ENCODE measurements at regions not wholly inside any gene's neighbourhood (a gene's known extent, or its start where the extent isn't known, plus 50 kb on each side); places are given as distances from the start of the nearest gene placed in this dataset.

DNA sequence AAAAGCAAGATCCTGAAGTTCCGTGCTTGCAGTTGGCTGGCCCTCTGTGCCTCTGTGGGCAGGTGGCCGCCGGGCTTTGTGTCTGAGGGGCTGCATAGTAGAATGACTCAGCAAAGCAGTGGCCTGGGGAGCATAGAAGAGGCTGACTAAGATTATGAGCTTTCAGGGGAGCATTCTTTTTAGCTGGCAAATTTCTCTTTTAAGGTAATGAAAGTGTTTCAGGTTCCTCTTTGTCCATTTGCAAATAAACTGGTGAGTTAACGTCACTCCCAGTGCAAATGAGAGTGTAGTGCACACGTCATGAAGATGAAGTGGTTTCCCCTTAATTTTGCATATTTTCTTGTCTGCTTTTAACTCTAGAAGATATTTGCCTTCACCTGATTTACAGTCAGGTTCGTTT is 98.6 kb downstream of the BCL2L11 start:
- no peak for DNase-seq

- no peak for DNase-seq
Measured at GRCh38 chr2:111219734-111220505, 99.2 kb downstream of the BCL2L11 start.

DNA sequence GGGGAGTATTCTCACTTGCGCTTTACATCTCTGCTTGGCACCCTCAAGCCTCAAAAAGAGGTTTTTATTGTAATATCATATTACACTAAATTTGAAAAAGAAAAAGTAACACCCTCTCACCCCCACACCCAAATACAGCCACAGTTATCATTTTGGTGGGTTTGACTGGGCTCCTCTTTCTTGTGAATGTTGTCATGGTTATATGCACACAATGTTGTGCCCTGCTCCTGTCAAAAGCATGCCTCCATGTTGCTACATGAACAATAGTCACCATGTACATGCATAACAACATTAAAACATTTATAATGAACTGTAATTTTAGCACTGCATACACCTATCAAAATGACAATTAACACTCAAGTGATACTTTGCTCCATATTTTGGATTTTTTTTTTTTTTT is 100.2 kb downstream of the BCL2L11 start:
- DNase-seq: no peak

DNA sequence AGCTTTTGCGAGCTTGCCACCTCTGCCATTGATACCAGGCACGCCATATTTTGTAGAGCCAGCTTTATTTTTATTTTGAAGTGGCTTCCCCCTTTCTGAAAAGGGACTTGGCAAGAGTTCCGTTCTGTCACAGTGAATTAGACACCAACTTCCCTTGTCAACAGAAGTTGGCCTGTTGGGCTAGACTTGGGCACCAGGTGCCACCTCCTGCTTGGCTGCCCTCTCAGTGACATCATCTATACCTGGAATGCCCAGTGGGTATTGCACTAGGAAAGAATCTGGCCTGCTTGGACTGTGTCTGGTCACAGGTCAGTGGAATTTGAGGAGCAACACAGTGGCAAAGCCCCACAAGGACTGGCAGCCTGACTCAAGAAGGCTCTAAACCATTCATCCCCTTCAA is 101.0 kb downstream of the BCL2L11 start:
- DNase-seq: no peak

DNA sequence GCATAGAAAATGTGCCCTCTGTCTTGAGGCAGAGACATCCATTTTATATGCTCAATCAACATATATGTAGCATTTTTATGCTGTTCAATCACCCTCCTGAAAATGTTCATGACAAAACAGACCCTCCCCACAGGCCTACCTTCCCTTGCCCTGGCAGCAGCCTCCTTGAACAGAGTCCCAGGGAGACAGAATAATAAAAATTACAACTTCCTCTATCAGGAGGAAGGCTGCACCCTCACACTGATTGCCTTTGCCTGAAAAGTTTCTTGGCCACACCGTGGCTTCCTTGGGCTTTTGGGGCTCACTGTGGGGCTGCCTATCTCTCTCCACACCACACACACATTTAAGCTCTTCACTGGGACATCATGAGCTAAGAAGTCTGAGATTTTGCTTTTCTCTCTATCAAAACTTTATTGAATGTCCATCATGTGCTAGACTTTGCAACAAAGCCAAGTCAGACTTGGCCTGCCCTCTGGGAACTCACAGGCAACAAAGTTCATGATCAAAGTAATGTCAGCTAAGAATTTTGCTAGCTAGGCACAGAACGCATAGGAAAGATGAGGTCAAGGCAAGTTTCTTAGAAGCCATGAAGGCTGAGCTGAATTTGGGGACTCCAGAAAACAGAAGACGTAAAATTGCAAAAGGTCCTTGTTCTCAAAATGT is 101.6 kb downstream of the BCL2L11 start:
- no peak for DNase-seq

GRCh38 chr2:111225856-111226255 is 105.1 kb downstream of the BCL2L11 start:
- no peak for DNase-seq

- no peak for DNase-seq
Measured at GRCh38 chr2:111226876-111227700, 106.4 kb downstream of the BCL2L11 start.

DNA sequence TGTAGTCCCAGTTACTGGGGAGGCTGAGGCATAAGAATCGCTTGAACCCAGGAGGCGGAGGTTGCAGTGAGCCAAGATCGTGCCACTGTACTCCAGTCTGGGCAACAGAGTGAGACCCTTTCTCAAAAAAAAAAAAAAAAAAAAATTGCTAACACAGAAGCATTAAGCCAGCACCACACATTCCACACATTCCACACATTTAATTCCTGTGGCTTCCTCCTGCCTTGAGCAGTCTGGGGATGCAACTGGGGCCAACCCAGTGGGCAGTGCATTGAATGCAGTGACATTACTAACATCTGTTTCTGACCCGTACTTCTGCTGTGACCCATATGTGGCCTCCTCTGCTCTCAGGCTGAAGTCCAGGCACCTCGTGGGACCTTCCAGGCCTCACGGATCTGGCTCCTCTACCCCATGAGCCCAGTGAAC is 107.0 kb downstream of the BCL2L11 start:
- no peak for DNase-seq

GRCh38 chr2:111231532-111232252 is 111.0 kb downstream of the BCL2L11 start:
- no peak for DNase-seq

DNA sequence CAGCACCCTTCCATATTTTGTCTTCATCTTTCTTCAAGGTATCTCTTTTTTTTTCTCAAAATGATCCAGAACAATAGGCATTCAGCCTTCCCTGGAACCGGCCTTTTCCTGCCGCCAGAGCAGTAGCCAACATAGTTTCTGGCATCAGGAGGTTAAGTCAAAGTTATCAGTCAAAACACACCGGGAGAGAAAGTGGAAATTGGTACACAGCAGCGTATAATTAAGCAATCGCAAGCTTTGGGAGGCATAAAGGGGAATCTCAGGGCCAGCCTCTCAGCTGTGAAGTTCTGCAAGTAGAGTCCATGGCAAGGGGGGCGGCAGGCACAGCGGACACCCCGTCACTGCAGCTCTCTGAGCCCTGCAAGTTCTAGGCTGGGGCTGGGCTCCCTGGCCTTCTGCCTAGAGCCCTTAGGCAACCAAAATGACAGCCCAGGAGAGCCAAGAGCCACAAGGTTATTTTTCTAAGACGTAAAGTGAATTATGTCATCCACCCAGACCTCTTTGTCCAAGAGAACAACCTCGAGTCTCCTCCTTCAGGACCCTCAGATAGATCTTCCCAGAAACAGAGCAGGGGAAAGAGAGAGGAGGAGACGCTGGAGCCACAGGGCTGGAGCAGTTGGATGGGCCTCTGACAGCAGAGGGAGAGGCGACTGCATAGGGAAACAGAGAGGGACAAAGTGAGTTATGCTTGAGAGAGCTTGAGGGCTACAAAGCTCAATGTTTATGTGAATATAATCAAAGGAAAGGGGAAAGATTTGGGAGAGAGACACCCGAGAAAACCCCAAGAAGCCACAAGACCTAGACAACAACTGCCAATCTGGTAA is 114.7 kb downstream of the BCL2L11 start:
- DNase-seq: no peak

GRCh38 chr2:111236025-111236424 is 115.3 kb downstream of the BCL2L11 start:
- DNase-seq: no peak

- DNase-seq: no peak
Measured at GRCh38 chr2:111238296-111238695, 117.6 kb downstream of the BCL2L11 start.

- no peak for DNase-seq
Measured at GRCh38 chr2:111239107-111239506, 118.4 kb downstream of the BCL2L11 start.

DNA sequence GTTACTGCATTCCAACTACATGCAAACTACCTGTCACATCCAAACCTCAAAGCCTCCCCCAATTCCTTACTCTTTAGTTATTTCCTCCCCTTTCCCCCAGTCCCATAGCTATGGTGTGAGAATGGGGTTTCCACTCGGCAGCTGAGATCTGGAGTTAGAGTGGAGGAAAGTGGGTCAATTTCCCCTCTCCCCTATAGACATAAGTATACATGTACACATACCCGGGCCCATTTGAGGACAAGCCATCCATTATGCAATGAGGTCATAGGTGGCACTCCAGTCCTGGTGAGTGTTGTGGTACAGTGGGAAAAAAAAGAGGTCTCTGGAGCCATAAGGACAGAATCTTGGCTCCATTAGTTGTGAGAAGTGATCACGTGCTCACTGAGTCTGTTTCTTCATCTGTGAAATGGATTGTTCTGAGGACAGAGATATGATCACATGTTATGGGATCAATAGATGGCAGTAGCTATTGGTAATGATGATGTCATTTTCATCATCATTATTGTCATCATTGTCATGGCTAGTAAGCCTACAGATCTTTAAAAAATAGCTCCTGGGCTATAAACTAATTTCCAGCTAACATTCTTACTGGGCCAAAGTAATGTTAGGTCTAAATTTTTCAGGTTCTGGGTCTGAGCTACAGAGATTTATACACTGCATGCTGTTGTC is 119.0 kb downstream of the BCL2L11 start:
- no peak for DNase-seq

- DNase-seq: no peak
Measured at GRCh38 chr2:111243295-111243694, 122.6 kb downstream of the BCL2L11 start.

DNA sequence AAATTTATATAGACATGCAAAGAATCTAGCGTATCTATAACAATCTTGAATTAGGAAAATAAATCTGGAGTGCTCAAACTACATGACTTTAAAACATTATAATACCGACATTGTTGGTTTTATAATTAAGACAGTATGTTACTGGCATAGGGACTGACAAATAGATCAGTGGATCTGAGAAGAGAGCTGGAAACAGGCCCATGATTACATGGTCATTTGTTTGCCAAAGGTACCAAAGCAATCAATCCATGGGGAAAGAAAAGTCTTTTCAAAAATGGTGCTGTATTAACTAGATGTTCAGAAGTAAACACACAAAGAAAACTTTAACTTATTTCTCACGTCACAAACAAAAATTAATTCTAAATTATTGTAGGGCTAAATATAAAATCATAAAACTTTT is 124.2 kb downstream of the BCL2L11 start:
- DNase-seq: no peak

GRCh38 chr2:111246620-111247061 is 125.9 kb downstream of the BCL2L11 start:
- DNase-seq: no peak

DNA sequence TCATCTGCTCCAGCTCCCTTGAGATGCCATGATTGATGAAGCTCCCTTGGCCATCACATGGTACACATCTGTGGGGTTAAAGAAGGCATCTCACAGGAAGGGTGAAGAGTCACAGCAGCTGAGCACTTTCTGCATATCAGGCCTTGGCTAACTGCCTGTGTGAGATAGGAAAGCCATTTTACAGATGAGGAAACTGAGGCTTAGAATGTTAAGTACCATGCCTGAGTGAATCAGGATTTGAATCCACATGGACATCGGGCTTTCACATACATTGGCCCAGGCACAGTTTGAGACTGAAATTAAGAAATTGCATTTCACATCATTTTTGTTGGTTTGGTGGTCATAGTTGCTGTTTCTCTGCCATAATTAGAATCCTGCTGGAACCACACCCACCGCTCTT is 126.8 kb downstream of the BCL2L11 start:
- no peak for DNase-seq

GRCh38 chr2:111249806-111250205 is 129.1 kb downstream of the BCL2L11 start:
- DNase-seq: no peak

GRCh38 chr2:111250448-111251030 is 129.8 kb downstream of the BCL2L11 start:
- no peak for DNase-seq

DNA sequence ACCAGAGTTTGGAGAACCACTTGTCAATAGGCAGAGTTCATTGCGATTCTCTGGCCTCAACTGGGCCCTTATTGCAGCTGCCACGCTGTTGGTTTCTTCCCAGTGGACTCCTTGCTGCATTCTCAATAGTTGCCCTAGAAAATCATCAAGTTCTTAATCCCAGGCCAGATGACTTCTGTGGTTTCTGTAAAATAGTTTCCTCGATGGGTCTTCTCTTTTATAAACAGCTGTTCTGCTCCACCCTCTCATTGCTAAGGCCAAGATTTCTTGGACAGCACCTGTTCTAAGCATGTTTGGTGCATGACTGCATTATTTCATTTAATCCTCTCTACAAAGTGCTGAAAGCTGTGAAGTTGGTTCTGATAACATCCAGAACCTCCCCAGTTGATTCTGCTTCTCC is 131.0 kb downstream of the BCL2L11 start:
- no peak for DNase-seq
